Keratinocyte (primary cell): ENCODE measurements at regions not wholly inside any gene's neighbourhood (a gene's known extent, or its start where the extent isn't known, plus 50 kb on each side); places are given as distances from the start of the nearest gene placed in this dataset.

Experiments used
- EZH2 ChIP-seq: IDR thresholded peaks from one replicate; pipeline ENCODE4 v1.6.1; 2012; ENCODE audit warnings: inconsistent platforms, mild to moderate bottlenecking, low read length, moderate library complexity
- TF ChIP-seq, protein P1 (sequence below), 3 experiments: IDR thresholded peaks in 1 of 3; conservative IDR thresholded peaks in 1 of 3; optimal IDR thresholded peaks in 1 of 3; 2 replicates in 2 of 3; 3 replicates in 1 of 3; pipeline versions ENCODE3 to v1.5.1; 2011; ENCODE audit warnings: low read length in 3 of 3, mild to moderate bottlenecking in 3 of 3, moderate library complexity in 2 of 3, control low read depth in 1 of 3, inconsistent platforms in 1 of 3; ENCODE audit not compliant: insufficient read depth in 2 of 3; ENCODE audit errors: extremely low read depth in 1 of 3

DNA sequence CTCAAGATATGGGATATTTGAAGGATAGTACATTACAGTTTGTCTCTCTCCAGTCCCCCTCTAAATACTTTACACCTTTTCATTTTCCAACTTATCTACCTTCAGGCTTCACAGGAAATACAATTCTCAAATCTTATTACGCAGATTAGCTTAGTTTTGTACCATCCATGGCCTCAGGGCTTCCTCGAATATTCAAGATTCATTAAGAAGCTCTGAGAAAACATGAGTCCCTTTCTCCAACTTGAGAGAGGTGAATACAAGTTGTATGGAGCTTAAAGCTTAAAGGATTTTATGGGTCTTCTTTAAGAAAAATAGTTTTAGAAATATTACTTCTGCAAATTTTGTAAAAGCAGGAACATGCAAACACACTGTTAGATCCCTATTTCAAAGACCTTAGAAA lies 1212.5 kb downstream of the GALC start:
- TF ChIP-seq EZH2, result no peak
- TF ChIP-seq, protein P1, sequence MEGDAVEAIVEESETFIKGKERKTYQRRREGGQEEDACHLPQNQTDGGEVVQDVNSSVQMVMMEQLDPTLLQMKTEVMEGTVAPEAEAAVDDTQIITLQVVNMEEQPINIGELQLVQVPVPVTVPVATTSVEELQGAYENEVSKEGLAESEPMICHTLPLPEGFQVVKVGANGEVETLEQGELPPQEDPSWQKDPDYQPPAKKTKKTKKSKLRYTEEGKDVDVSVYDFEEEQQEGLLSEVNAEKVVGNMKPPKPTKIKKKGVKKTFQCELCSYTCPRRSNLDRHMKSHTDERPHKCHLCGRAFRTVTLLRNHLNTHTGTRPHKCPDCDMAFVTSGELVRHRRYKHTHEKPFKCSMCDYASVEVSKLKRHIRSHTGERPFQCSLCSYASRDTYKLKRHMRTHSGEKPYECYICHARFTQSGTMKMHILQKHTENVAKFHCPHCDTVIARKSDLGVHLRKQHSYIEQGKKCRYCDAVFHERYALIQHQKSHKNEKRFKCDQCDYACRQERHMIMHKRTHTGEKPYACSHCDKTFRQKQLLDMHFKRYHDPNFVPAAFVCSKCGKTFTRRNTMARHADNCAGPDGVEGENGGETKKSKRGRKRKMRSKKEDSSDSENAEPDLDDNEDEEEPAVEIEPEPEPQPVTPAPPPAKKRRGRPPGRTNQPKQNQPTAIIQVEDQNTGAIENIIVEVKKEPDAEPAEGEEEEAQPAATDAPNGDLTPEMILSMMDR (optimal IDR thresholded peaks at IDR 0.05 in 1 of 3, IDR thresholded peaks at IDR 0.05 in 1 of 3, conservative IDR thresholded peaks at IDR 0.05 in 1 of 3; ENCODE audit: extremely low read depth in 1 of 3, insufficient read depth in 2 of 3, low read length in 3 of 3), result no peak
